Heart left ventricle (tissue), 13 donors: ENCODE measurements at regions not wholly inside any gene's neighbourhood (a gene's known extent, or its start where the extent isn't known, plus 50 kb on each side); places are given as distances from the start of the nearest gene placed in this dataset.

ENCODE experiments used
- POLR2A ChIP-seq, 2 donors: fragments of 450-650 bp; IDR thresholded peaks; one replicate each; pipeline ENCODE4 v1.6.1; 2017; ENCODE audit warnings: antibody characterized with exemption in 2 of 2, mild to moderate bottlenecking in 2 of 2, moderate library complexity in 2 of 2
- TF ChIP-seq, protein P1 (sequence below), 12 donors: fragments of 200-600 bp; sonication (generic) in 4 of 12; IDR thresholded peaks; one replicate each; pipeline versions ENCODE4 v1.5.0 to v1.8.0; 2018 to 2022; ENCODE audit warnings: antibody characterized with exemption in 12 of 12, mild to moderate bottlenecking in 5 of 12
- donor health status: ischemic (EF 13 %, LVEDD 7.1; RV severe dilation, severe dysfunction).
- donor health status: DM: no; HTN: yes; CAD: no.
- donor health status: DM: no; HTN: no; CAD: no.
- donor health status: ischemic (EF 25% LVEDD 6.9; RV normal size, moderate dysfunction).
- donor health status: ischemic (EF 25% LVEDD 5.7; RV mildly dilated, moderate dysfunction).
- donor health status: ischemic (EF 35%, LVEDD 5.7; RV mildly dilated, moderate dysfunction).
- donor health status: nonischemic (EF 11% LVEDD 7.7; RV severe dilation, severe dysfunction).
- donor health status: DM: yes; HTN: yes; CAD: no.
- donor health status: PGD.
- donor health status: ischemic (EF 29% LVEDD 5.4; RV normal size, mild dysfunction).
- donor health status: nonischemic (EF 23%, LVEDD 6.1; RV moderate dilation, normal function).

DNA sequence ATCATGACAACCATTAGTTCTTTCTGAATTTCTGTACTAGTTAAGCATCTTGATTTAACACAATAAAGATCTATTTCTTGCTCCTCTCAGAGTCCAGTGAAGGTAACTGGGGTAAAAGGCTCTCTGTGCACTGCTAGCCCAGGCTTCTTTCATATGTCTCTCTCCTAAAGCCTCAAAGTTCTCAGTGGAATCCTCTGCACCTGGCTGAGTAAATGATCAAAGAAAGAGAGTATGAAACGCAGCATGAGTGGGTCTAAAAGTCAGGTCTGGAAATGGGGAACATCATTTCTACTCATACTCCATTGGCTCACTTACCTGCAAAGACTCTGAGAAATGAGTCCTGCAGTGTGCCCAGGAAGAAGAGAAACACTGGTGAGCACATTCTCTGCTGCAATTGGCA, 418.5 kb downstream of the PTPRC start:
- TF ChIP-seq, protein P1, sequence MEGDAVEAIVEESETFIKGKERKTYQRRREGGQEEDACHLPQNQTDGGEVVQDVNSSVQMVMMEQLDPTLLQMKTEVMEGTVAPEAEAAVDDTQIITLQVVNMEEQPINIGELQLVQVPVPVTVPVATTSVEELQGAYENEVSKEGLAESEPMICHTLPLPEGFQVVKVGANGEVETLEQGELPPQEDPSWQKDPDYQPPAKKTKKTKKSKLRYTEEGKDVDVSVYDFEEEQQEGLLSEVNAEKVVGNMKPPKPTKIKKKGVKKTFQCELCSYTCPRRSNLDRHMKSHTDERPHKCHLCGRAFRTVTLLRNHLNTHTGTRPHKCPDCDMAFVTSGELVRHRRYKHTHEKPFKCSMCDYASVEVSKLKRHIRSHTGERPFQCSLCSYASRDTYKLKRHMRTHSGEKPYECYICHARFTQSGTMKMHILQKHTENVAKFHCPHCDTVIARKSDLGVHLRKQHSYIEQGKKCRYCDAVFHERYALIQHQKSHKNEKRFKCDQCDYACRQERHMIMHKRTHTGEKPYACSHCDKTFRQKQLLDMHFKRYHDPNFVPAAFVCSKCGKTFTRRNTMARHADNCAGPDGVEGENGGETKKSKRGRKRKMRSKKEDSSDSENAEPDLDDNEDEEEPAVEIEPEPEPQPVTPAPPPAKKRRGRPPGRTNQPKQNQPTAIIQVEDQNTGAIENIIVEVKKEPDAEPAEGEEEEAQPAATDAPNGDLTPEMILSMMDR (IDR thresholded peaks at IDR 0.05): no peak
- TF ChIP-seq POLR2A (IDR thresholded peaks at IDR 0.05): no peak
